Stomach (tissue), 4 donors: ENCODE measurements at regions not wholly inside any gene's neighbourhood (a gene's known extent, or its start where the extent isn't known, plus 50 kb on each side); places are given as distances from the start of the nearest gene placed in this dataset.

Experiments
- EP300 ChIP-seq: sonication (generic); formaldehyde crosslinking; IDR thresholded peaks from one replicate; pipeline ENCODE4 v1.6.1; 2017; ENCODE audit warnings: antibody characterized with exemption
- POLR2A ChIP-seq, 4 donors: fragments of 450-650 bp; IDR thresholded peaks; one replicate each; pipeline ENCODE4 v1.6.1; 2016; ENCODE audit warnings: antibody characterized with exemption in 4 of 4, control low read depth in 2 of 4, mild to moderate bottlenecking in 1 of 4, moderate library complexity in 1 of 4
- POLR2AphosphoS5 ChIP-seq, 3 donors: sonication (generic); formaldehyde crosslinking; IDR thresholded peaks; one replicate each; pipeline ENCODE4 v1.6.1; 2016; ENCODE audit warnings: antibody characterized with exemption in 3 of 3
- TF ChIP-seq, protein P1 (sequence below), 7 experiments: fragments of 450-650 bp in 4 of 7; fragments of 200-600 bp in 3 of 7; sonication (generic) in 3 of 7; IDR thresholded peaks; one replicate each; pipeline ENCODE4 v1.5.1; 2016 to 2019; ENCODE audit warnings: antibody characterized with exemption in 7 of 7, control low read depth in 2 of 7, mild to moderate bottlenecking in 1 of 7

- TF ChIP-seq, protein P1, sequence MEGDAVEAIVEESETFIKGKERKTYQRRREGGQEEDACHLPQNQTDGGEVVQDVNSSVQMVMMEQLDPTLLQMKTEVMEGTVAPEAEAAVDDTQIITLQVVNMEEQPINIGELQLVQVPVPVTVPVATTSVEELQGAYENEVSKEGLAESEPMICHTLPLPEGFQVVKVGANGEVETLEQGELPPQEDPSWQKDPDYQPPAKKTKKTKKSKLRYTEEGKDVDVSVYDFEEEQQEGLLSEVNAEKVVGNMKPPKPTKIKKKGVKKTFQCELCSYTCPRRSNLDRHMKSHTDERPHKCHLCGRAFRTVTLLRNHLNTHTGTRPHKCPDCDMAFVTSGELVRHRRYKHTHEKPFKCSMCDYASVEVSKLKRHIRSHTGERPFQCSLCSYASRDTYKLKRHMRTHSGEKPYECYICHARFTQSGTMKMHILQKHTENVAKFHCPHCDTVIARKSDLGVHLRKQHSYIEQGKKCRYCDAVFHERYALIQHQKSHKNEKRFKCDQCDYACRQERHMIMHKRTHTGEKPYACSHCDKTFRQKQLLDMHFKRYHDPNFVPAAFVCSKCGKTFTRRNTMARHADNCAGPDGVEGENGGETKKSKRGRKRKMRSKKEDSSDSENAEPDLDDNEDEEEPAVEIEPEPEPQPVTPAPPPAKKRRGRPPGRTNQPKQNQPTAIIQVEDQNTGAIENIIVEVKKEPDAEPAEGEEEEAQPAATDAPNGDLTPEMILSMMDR (IDR thresholded peaks at IDR 0.05), result no peak
- TF ChIP-seq POLR2AphosphoS5 (IDR thresholded peaks at IDR 0.05) (no peak), POLR2A (IDR thresholded peaks at IDR 0.05) (no peak), EP300 (no peak)
These were observed 626.6 kb upstream of the KIRREL3 start for GRCh38 chr11:127627204-127627603.
